ENCODE measurements at regions not wholly inside any gene's neighbourhood (a gene's known extent, or its start where the extent isn't known, plus 50 kb on each side); places are given as distances from the start of the nearest gene placed in this dataset.
A peak's percentile ranks its signal among the peaks of the same experiment; 100 is the strongest.

GRCh38 chr9:88221105-88221504 is 82.8 kb upstream of the SPATA31C2 start:
- no peaks in the 10 kb centered on the region for H3K36me3 ChIP-seq
- H3K9me3 ChIP-seq (ENCODE audit: severe bottlenecking), result peaks cover 2% of the 10 kb centered on the region
- H3K27ac ChIP-seq, result no peak overlapping the region
- peak; percentile 79 for DNase-seq
- no peaks in the 10 kb centered on the region for H3K27me3 ChIP-seq (ENCODE audit: insufficient read depth, low read depth, severe bottlenecking)
- TF ChIP-seq CTCF (IDR thresholded peaks at IDR 0.05; ENCODE audit: low read depth, low read length), result no peak
- no peak overlapping the region for H3K4me3 ChIP-seq (ENCODE audit: low read depth, low read length)

- Histone ChIP-seq H3K27me3 (ENCODE audit: insufficient read depth, low read depth, severe bottlenecking) (no peaks in the 10 kb centered on the region), H3K36me3 (no peaks in the 10 kb centered on the region), H3K27ac (no peak overlapping the region), H3K4me3 (ENCODE audit: low read depth, low read length) (no peak overlapping the region), H3K9me3 (ENCODE audit: severe bottlenecking) (peaks cover 2% of the 10 kb centered on the region)
- no peak for DNase-seq
- TF ChIP-seq CTCF (IDR thresholded peaks at IDR 0.05; ENCODE audit: low read depth, low read length), result no peak
Observed at GRCh38 chr9:88220652-88221051, 82.4 kb upstream of the SPATA31C2 start.

- H3K36me3 ChIP-seq, result no peaks in the 10 kb centered on the region
- H3K27me3 ChIP-seq (ENCODE audit: insufficient read depth, low read depth, severe bottlenecking), result no peaks in the 10 kb centered on the region
- DNase-seq, result no peak
- H3K4me3 ChIP-seq (ENCODE audit: low read depth, low read length), result no peak overlapping the region
- no peak for TF ChIP-seq CTCF (IDR thresholded peaks at IDR 0.05; ENCODE audit: low read depth, low read length)
- H3K27ac ChIP-seq, result no peak overlapping the region
- peaks cover 2% of the 10 kb centered on the region for H3K9me3 ChIP-seq (ENCODE audit: severe bottlenecking)
Observed at GRCh38 chr9:88219601-88220000, 81.3 kb upstream of the SPATA31C2 start.

GRCh38 chr9:88218726-88219125 is 80.5 kb upstream of the SPATA31C2 start:
- Histone ChIP-seq H3K27me3 (ENCODE audit: insufficient read depth, low read depth, severe bottlenecking) (no peaks in the 10 kb centered on the region), H3K36me3 (no peaks in the 10 kb centered on the region), H3K4me3 (ENCODE audit: low read depth, low read length) (no peak overlapping the region), H3K9me3 (ENCODE audit: severe bottlenecking) (peaks cover 2% of the 10 kb centered on the region), H3K27ac (no peak overlapping the region)
- TF ChIP-seq CTCF (IDR thresholded peaks at IDR 0.05; ENCODE audit: low read depth, low read length), result no peak
- no peak for DNase-seq

GRCh38 chr9:88216126-88216995 is 78.1 kb upstream of the SPATA31C2 start:
- DNase-seq, result no peak
- Histone ChIP-seq H3K9me3 (ENCODE audit: severe bottlenecking) (peaks cover 2% of the 10 kb centered on the region), H3K36me3 (no peaks in the 10 kb centered on the region), H3K27me3 (ENCODE audit: insufficient read depth, low read depth, severe bottlenecking) (no peaks in the 10 kb centered on the region), H3K27ac (no peak overlapping the region), H3K4me3 (ENCODE audit: low read depth, low read length) (no peak overlapping the region)
- no peak for TF ChIP-seq CTCF (IDR thresholded peaks at IDR 0.05; ENCODE audit: low read depth, low read length)
